Muscle layer of colon (tissue), 2 donors: ENCODE measurements at regions not wholly inside any gene's neighbourhood (a gene's known extent, or its start where the extent isn't known, plus 50 kb on each side); places are given as distances from the start of the nearest gene placed in this dataset.
"Not testable (repeated sequence)": the region's sequence is repeated elsewhere in the genome, so short reads cannot be mapped to it uniquely, and the experiment has no call there.

Source experiments
- H3K27ac ChIP-seq: one replicate; pipeline ENCODE4 v1.7.0; 2013; ENCODE audit warnings: low read depth, mild to moderate bottlenecking, low read length, moderate library complexity
- H3K27me3 ChIP-seq, 2 donors: one replicate each; pipeline ENCODE4 v1.7.0; 2013; ENCODE audit warnings: low read length in 2 of 2, mild to moderate bottlenecking in 2 of 2; ENCODE audit not compliant: insufficient read depth in 2 of 2, control insufficient read depth in 1 of 2
- H3K36me3 ChIP-seq: one replicate; pipeline ENCODE4 v1.7.0; 2013; ENCODE audit warnings: mild to moderate bottlenecking, low read length; ENCODE audit not compliant: insufficient read depth
- H3K4me1 ChIP-seq: one replicate; pipeline ENCODE4 v1.7.0; 2013; ENCODE audit warnings: mild to moderate bottlenecking, low read length; ENCODE audit not compliant: insufficient read depth
- H3K4me3 ChIP-seq, 2 donors: one replicate each; pipeline ENCODE4 v1.7.0; 2013; ENCODE audit warnings: low read length in 2 of 2, low read depth in 1 of 2, mild to moderate bottlenecking in 1 of 2, moderate library complexity in 1 of 2
- H3K9ac ChIP-seq: one replicate; pipeline ENCODE4 v1.7.0; 2013; ENCODE audit warnings: low read length
- H3K9me3 ChIP-seq: one replicate; pipeline ENCODE4 v1.7.0; 2013; ENCODE audit warnings: mild to moderate bottlenecking, low read length
- donor health status: abdominal sarcoma.
- donor health status: Adenocarcinoma of cecum.

DNA sequence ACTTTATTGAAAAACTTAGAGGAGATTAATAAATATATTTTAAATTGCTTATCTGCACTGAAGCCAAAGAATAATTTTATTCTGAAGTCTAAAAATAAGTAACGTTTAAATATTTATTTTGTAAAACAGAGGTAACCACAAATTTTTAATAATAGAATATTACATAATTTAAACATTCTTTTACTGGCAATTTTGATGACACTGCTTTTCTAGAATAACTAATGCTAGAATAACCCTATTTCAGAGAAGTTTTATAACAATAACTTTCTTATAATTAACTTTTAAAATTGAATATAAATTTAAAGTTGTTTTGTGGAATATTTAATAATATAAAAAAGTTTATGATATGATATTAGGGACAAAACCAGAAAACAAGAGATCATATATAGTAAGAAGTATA, 409.6 kb upstream of the KCNMB2 start:
- H3K4me3 ChIP-seq, result no peak overlapping the region
- H3K27ac ChIP-seq, result no peak overlapping the region
- no peaks in the 10 kb centered on the region for H3K9me3 ChIP-seq
- peaks cover 6% of the 10 kb centered on the region for H3K4me1 ChIP-seq
- no peaks in the 10 kb centered on the region for H3K36me3 ChIP-seq
- no peaks in the 10 kb centered on the region for H3K27me3 ChIP-seq
- H3K9ac ChIP-seq, result no peak overlapping the region

DNA sequence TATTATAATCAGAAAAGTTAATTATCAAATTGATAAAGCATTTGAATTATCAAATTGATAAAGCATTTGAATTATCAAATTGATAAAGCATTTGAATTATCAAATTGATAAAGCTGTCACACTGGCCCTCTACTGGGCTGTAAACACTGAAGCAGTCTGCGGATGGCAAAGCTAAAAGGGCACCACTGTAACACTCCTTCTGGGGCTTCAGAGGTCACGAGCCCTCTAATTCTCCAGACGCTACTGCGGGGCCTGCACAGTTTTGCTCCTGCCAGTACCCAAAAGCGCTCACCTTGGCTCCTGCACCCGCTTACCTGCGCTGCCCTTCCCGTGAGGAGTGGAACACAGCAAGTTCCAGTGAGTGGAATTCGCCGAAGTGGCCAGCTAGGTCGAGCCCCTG, 409.0 kb upstream of the KCNMB2 start:
- peaks cover 6% of the 10 kb centered on the region for H3K4me1 ChIP-seq
- no peaks in the 10 kb centered on the region for H3K27me3 ChIP-seq
- no peak overlapping the region for H3K4me3 ChIP-seq
- H3K9ac ChIP-seq, result no peak overlapping the region
- no peaks in the 10 kb centered on the region for H3K36me3 ChIP-seq
- no peaks in the 10 kb centered on the region for H3K9me3 ChIP-seq
- no peak overlapping the region for H3K27ac ChIP-seq

DNA sequence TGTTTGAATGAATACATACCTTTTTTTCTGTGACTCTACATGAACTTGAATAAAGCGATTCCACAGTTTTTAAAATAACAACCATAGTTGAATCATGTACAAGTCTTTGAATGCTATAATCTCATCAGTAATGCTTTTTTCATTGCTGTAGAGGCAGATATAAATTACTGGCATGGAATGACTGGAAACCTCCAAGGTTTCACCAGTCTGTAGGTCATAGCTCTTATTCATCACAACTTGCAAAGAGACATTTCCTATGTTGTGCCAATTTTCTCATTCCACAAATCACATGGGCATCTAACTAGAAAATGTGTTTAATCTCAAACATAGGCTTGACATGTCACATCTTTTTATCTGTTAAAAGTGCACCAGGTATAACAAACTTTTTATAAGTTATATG, 407.1 kb upstream of the KCNMB2 start:
- no peaks in the 10 kb centered on the region for H3K27me3 ChIP-seq
- H3K27ac ChIP-seq, result no peak overlapping the region
- H3K36me3 ChIP-seq, result no peaks in the 10 kb centered on the region
- H3K9ac ChIP-seq, result no peak overlapping the region
- H3K9me3 ChIP-seq, result no peaks in the 10 kb centered on the region
- H3K4me1 ChIP-seq, result no peaks in the 10 kb centered on the region
- H3K4me3 ChIP-seq, result no peak overlapping the region

DNA sequence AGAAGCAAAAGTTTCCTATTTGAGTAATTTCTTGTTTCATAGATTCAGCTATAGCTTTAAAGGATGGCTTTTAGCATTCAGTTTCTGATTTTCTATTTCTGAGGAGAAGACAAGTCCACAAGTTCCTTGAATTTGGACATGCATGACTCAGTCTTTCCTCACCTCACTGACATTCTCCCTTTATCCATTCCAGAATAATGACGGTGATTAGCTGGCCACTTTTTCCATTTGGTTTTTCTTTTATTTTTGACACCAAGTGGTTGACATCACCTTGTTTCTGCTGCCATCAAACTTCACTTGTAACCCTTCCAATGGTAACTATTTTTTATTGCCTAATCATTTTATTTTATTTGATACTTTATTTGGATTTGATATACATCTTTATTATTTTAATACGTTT, 404.4 kb upstream of the KCNMB2 start:
- Histone ChIP-seq H3K27me3 (no peaks in the 10 kb centered on the region), H3K27ac (no peak overlapping the region), H3K4me3 (no peak overlapping the region), H3K9me3 (no peaks in the 10 kb centered on the region), H3K4me1 (peaks cover 4% of the 10 kb centered on the region), H3K9ac (no peak overlapping the region), H3K36me3 (no peaks in the 10 kb centered on the region)

DNA sequence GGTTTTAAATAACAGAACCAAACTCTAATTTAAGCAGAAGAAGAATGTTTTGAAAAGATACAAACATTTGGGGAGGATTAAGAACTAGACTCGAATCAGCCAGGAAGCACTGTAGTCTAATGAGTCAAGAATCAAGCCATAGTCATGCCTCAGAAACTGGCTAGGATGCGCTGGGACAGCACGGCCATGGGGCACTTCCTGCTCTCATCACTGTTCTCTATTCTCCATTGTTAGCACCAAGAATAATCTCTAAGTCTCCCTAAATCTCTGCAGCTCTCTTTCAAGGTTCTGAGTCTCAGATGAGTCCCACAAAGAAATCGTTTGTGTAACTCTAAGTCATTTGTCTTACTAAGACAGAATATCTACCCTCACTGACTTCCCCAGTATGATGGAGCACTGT, 399.0 kb upstream of the KCNMB2 start:
- Histone ChIP-seq H3K9ac (no peak overlapping the region), H3K9me3 (no peaks in the 10 kb centered on the region), H3K27ac (peak overlapping the region; percentile 44), H3K27me3 (no peaks in the 10 kb centered on the region), H3K36me3 (no peaks in the 10 kb centered on the region), H3K4me1 (peaks cover 14% of the 10 kb centered on the region), H3K4me3 (no peak overlapping the region)

DNA sequence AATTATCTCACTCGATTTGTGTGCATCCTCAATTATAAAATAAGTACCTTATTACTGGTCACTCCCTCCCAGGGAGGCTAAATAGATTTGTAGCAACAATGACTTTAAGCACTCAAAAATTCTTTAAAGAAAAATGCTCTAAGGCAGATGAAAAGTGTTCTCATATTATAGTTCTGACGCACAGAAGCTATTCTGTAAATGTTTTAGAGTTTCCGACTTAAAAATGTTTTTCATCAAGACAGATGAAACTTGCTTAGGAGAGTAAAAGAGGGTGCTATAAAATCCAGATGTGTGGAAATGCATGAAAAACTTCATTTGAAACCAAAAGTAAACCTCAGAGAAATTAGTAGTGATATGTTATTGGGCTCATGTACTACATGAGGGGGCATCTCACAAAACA, 398.4 kb upstream of the KCNMB2 start:
- Histone ChIP-seq H3K27me3 (no peaks in the 10 kb centered on the region), H3K36me3 (no peaks in the 10 kb centered on the region), H3K9me3 (no peaks in the 10 kb centered on the region), H3K4me3 (no peak overlapping the region), H3K4me1 (peaks cover 14% of the 10 kb centered on the region), H3K27ac (no peak overlapping the region), H3K9ac (no peak overlapping the region)

DNA sequence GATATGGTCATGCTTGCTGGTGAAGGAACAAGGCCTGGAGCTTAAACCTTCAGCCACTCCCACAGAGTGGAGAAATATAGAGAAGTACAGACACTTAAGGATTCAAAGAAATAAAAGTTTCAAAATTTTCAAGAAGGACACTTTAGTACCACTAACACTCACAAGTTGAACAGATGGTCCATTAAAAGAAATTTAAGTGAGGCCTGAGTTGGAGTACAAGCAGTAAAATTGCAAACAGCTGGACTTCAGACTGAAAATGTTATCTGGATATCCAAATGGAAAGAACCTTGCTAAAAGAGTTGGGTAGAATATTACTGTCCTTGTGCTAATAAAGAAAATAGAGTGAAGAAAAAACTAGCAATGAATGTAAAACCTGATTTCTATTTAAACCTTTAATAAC, 397.1 kb upstream of the KCNMB2 start:
- Histone ChIP-seq H3K36me3 (no peaks in the 10 kb centered on the region), H3K4me1 (peaks cover 14% of the 10 kb centered on the region), H3K9me3 (no peaks in the 10 kb centered on the region), H3K9ac (no peak overlapping the region), H3K4me3 (no peak overlapping the region), H3K27me3 (no peaks in the 10 kb centered on the region), H3K27ac (no peak overlapping the region)

DNA sequence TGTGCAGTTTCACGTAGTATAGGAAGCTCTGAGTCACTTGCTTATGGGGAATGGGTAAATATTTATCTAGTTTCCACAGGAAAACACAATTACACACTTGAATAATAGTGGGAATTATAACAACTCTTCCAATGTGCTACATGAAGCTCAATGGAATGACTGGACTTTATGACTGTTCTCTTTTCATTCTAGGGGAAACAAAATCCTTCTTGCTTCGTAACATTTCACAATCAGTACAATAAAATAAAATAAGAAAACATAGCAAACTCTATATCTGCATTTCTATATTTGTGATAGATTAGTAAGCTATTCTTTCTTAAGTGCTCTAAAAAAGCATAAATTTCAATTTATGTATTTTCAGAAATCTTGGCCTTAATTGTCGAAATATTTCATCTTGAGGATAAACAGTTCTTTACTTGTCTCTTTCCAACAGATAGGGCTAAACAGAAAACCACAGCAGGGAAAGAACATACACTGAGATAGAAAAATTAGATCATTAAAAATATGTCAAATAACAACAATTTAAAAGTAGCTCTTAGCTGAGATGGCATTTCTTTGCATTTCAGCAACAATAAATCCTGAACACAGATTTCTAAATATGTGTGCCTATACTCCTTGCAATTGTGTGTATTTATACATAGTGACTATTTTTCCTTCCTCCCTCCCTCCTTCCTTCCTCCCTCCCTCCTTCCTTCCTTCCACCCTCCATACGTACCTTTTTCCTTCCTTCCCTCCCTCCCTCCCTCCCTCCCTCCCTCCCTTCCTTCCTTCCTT, 395.5 kb upstream of the KCNMB2 start:
- Histone ChIP-seq H3K4me1 (peaks cover 14% of the 10 kb centered on the region), H3K9ac (no peak overlapping the region), H3K4me3 (no peak overlapping the region), H3K27ac (no peak overlapping the region), H3K9me3 (no peaks in the 10 kb centered on the region), H3K36me3 (no peaks in the 10 kb centered on the region), H3K27me3 (no peaks in the 10 kb centered on the region)

DNA sequence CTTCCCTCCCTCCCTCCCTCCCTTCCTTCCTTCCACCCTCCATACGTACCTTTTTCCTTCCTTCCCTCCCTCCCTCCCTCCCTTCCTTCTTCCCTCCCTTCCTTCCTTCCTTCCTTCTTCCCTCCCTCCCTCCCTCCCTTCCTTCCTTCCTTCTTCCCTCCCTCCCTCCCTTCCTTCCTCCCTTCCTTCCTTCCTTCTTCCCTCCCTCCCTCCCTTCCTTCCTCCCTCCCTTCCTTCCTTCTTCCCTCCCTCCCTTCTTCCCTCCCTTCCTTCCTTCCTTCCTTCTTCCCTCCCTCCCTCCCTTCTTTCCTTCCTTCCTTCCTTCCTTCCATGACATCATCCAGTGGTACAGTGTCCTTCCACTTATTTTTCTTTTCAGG, 394.9 kb upstream of the KCNMB2 start:
- H3K4me3 ChIP-seq, H3K27ac ChIP-seq, H3K36me3 ChIP-seq, H3K27me3 ChIP-seq, H3K9me3 ChIP-seq, H3K9ac ChIP-seq: not testable (repeated sequence)
- H3K4me1 ChIP-seq, result peaks cover 15% of the 10 kb centered on the region

DNA sequence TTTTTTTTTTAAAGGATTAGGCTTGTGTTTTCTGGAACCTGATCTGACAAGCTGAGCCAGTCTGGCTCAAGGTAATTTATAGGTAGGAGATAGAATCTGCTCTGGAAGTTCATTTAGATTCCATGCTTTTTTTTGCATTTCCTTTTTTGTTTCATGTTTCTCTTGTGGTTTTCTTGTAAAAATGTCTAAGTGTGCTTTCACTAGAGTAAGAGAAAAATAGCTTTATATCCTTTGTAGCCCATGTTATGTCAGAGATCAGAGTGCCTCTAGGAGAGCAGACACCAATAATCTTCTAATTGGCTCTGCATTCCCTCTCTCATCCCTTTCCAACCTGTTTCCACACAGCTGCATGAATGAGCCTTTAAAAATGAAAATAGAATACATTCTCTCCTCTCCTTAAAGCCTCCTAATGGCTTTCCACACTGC, 389.8 kb upstream of the KCNMB2 start:
- Histone ChIP-seq H3K9me3 (no peaks in the 10 kb centered on the region), H3K36me3 (no peaks in the 10 kb centered on the region), H3K27ac (no peak overlapping the region), H3K27me3 (no peaks in the 10 kb centered on the region), H3K9ac (no peak overlapping the region), H3K4me3 (no peak overlapping the region), H3K4me1 (peaks cover 5% of the 10 kb centered on the region)

DNA sequence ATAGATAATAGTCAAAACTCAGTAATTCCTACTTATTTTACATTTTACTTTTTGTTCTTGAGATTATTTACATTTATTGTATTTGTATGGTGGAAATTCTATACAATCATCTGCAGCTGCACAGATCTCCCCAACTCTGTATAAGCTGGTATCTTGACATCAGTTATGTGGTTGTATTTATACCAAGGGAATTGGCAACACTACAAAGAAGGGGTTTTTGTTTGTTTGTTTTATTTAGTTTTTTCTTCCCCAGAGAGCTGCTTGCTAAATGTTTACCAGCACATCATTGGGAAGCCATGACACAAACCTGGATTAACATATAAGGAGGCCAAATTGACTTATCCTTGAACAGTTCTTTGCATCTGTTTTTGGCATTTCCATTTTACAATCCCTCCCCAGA, 389.2 kb upstream of the KCNMB2 start:
- Histone ChIP-seq H3K27me3 (no peaks in the 10 kb centered on the region), H3K4me1 (peaks cover 5% of the 10 kb centered on the region), H3K4me3 (no peak overlapping the region), H3K36me3 (no peaks in the 10 kb centered on the region), H3K9ac (no peak overlapping the region), H3K27ac (no peak overlapping the region), H3K9me3 (no peaks in the 10 kb centered on the region)

DNA sequence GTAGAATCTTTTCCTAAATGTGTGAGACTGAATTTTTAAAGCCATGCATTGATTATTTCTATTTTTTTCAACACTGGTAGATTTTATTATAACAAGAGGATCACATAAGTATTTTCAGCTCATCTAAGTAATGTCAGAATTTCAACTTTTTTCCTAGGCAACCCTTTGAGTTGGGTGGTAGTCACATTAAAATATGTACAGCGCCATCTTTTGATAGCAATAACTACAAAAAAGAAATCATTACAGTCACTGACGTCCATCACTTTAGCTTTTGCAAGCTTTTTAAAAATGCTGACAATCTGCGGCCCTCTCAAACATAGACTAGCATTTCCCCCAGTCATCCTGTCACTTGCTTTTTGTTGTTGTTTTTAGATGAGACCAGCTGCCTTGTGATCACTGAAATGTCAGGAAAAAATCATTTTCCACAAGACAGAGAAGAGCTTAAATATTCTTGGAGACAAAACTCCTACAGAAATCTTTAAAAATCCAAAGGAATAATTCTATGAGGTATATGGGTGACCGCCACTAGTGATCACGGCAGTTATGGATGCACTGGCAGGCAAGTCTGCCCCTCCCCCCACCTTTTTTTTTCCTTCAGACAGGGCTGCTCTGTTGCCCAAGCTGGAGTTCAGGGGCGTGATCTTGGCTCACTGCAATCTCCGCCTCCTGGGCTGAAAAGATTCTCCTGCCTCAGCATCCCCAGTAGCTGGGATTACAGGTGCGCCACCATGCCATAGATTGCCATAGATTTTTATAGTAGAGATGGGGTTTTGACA, 384.0 kb upstream of the KCNMB2 start:
- no peak overlapping the region for H3K4me3 ChIP-seq
- no peaks in the 10 kb centered on the region for H3K27me3 ChIP-seq
- H3K9ac ChIP-seq, result no peak overlapping the region

More for the DNA sequence above, 384.0 kb upstream of the KCNMB2 start:
- no peaks in the 10 kb centered on the region for H3K36me3 ChIP-seq
- H3K9me3 ChIP-seq, result no peaks in the 10 kb centered on the region
- no peak overlapping the region for H3K27ac ChIP-seq
- no peaks in the 10 kb centered on the region for H3K4me1 ChIP-seq
